SU-DHL-6 (cell line): ENCODE measurements at regions not wholly inside any gene's neighbourhood (a gene's known extent, or its start where the extent isn't known, plus 50 kb on each side); places are given as distances from the start of the nearest gene placed in this dataset.

Experiments used
- CTCF ChIP-seq: fragments of 200-600 bp; sonication (generic); IDR thresholded peaks from one replicate; pipeline ENCODE4 v1.5.1; 2017; ENCODE audit warnings: antibody characterized with exemption, mild to moderate bottlenecking, low read length, moderate library complexity; ENCODE audit not compliant: insufficient read depth, poor library complexity, severe bottlenecking
- EZH2phosphoT487 ChIP-seq: fragments of 200-600 bp; sonication (generic), shearing (Covaris generic); conservative IDR thresholded peaks from 2 replicates; pipeline ENCODE4 v1.6.1; 2018; ENCODE audit warnings: mild to moderate bottlenecking, antibody characterized with exemption, low read length, moderate library complexity, mixed read lengths

- TF ChIP-seq CTCF = no peak
- TF ChIP-seq EZH2phosphoT487 = no peak
Observed at GRCh38 chr11:119540370-119541125, 117.6 kb upstream of the THY1 start.
